ENCODE measurements at regions not wholly inside any gene's neighbourhood (a gene's known extent, or its start where the extent isn't known, plus 50 kb on each side); places are given as distances from the start of the nearest gene placed in this dataset.

- TF ChIP-seq POLR2AphosphoS5 (IDR thresholded peaks at IDR 0.05; ENCODE audit: borderline replicate concordance, low read depth, low read length) (no peak), EZH2 (IDR thresholded peaks at IDR 0.05) (no peak)
Measured at GRCh38 chr1:239815074-239815473, 276.6 kb upstream of the FMN2 start.

All from SK-N-MC (cell line).